SH-SY5Y (cell line): ENCODE measurements at regions not wholly inside any gene's neighbourhood (a gene's known extent, or its start where the extent isn't known, plus 50 kb on each side); places are given as distances from the start of the nearest gene placed in this dataset.

Source experiments
- GATA2 ChIP-seq: IDR thresholded peaks from 2 replicates; pipeline ENCODE4 v1.6.1; 2011; ENCODE audit warnings: mild to moderate bottlenecking, low read depth, low read length
- GATA3 ChIP-seq: IDR thresholded peaks from 2 replicates; pipeline ENCODE4 v1.6.1; 2011; ENCODE audit warnings: low read depth, mild to moderate bottlenecking, low read length, moderate library complexity

GRCh38 chr10:105534086-105534485 is 893.0 kb downstream of the SORCS3 start:
- TF ChIP-seq GATA3 = no peak
- TF ChIP-seq GATA2 = no peak

- TF ChIP-seq GATA2 = no peak
- no peak for TF ChIP-seq GATA3
These were observed 875.4 kb downstream of the SORCS3 start for GRCh38 chr10:105516511-105516910.

- TF ChIP-seq GATA2 (no peak), GATA3 (no peak)
These were observed 873.0 kb downstream of the SORCS3 start for GRCh38 chr10:105514106-105514505.

- no peak for TF ChIP-seq GATA3
- TF ChIP-seq GATA2 = no peak
These were observed 868.4 kb downstream of the SORCS3 start for GRCh38 chr10:105509517-105509916.

GRCh38 chr10:105506262-105506661 is 865.2 kb downstream of the SORCS3 start:
- TF ChIP-seq GATA2 (no peak), GATA3 (no peak)

GRCh38 chr10:105503714-105504113 is 862.6 kb downstream of the SORCS3 start:
- TF ChIP-seq GATA2 = no peak
- TF ChIP-seq GATA3 = no peak

- no peak for TF ChIP-seq GATA3
- TF ChIP-seq GATA2 = no peak
These were observed 861.0 kb downstream of the SORCS3 start for GRCh38 chr10:105502058-105502457.

- TF ChIP-seq GATA2 (no peak), GATA3 (no peak)
These were observed 853.9 kb downstream of the SORCS3 start for GRCh38 chr10:105494944-105495343.

GRCh38 chr10:105494303-105494702 is 853.2 kb downstream of the SORCS3 start:
- TF ChIP-seq GATA3 (no peak), GATA2 (no peak)

- TF ChIP-seq GATA2 = no peak
- TF ChIP-seq GATA3 = no peak
These were observed 832.1 kb downstream of the SORCS3 start for GRCh38 chr10:105473170-105473569.

- TF ChIP-seq GATA2 = no peak
- TF ChIP-seq GATA3 = no peak
These were observed 827.7 kb downstream of the SORCS3 start for GRCh38 chr10:105468759-105469158.

- TF ChIP-seq GATA2 (no peak), GATA3 (no peak)
These were observed 825.4 kb downstream of the SORCS3 start for GRCh38 chr10:105466521-105466920.

- TF ChIP-seq GATA3 (no peak), GATA2 (no peak)
These were observed 793.9 kb downstream of the SORCS3 start for GRCh38 chr10:105434970-105435369.

- TF ChIP-seq GATA2 = no peak
- no peak for TF ChIP-seq GATA3
These were observed 772.9 kb downstream of the SORCS3 start for GRCh38 chr10:105413997-105414396.

GRCh38 chr10:105409370-105409769 is 768.3 kb downstream of the SORCS3 start:
- TF ChIP-seq GATA2 (no peak), GATA3 (no peak)

GRCh38 chr10:105406488-105406887 is 765.4 kb downstream of the SORCS3 start:
- TF ChIP-seq GATA3 = no peak
- no peak for TF ChIP-seq GATA2
